Thyroid gland (tissue), 4 donors: ENCODE measurements at regions not wholly inside any gene's neighbourhood (a gene's known extent, or its start where the extent isn't known, plus 50 kb on each side); places are given as distances from the start of the nearest gene placed in this dataset. TPM values are rescaled to one million over a fixed set of nuclear protein-coding genes. Genes with fewer than 3 reads are reported as not detected.

ENCODE experiments used
- DNase-seq, 2 donors: peaks; one replicate each; pipeline ENCODE4 v3.0.0-alpha.2; 2019
- H3K27ac ChIP-seq, 3 donors: fragments of 200-600 bp; sonication (generic); 1 replicate in 2 of 3; 2 replicates in 1 of 3; pipeline ENCODE4 v1.5.1; 2016 to 2019; ENCODE audit warnings: mild to moderate bottlenecking in 1 of 3, moderate library complexity in 1 of 3
- H3K27me3 ChIP-seq: fragments of 200-600 bp; sonication (generic); one replicate; pipeline ENCODE4 v1.5.1; 2019
- H3K36me3 ChIP-seq, 2 donors: fragments of 200-600 bp; sonication (generic); one replicate each; pipeline ENCODE4 v1.5.1; 2016 to 2019
- H3K4me1 ChIP-seq, 2 donors: fragments of 200-600 bp; sonication (generic); one replicate each; pipeline ENCODE4 v1.5.1; 2017 to 2019
- H3K4me3 ChIP-seq, 3 donors: fragments of 200-600 bp; sonication (generic); replicated peaks in 1 of 3; 1 replicate in 2 of 3; 2 replicates in 1 of 3; pipeline ENCODE4 v1.5.1; 2016; ENCODE audit warnings: mild to moderate bottlenecking in 1 of 3
- H3K9me3 ChIP-seq: fragments of 200-600 bp; sonication (generic); one replicate; pipeline ENCODE4 v1.5.1; 2017
- POLR2A ChIP-seq, 2 donors: fragments of 450-650 bp; IDR thresholded peaks; one replicate each; pipeline ENCODE4 v1.6.1; 2017; ENCODE audit warnings: antibody characterized with exemption in 2 of 2, mild to moderate bottlenecking in 2 of 2, moderate library complexity in 1 of 2
- WGBS, 2 donors: methylation state at CpG; one replicate each; pipeline ENCODE4 v1.1.5; 2017; 5-methylcytosine and 5-hydroxymethylcytosine counted together
- intact Hi-C: fragments of 100-400 bp; cut with DNase I; formaldehyde crosslinking; loops from one replicate; pipeline ENCODE4 v1.15.1; 2023
- small RNA-seq: library from RNA; depleted of rRNA; stranded (forward); fragments of <200 nt; gene quantifications from one replicate; pipeline ENCODE3, GENCODE V24; 2016
- TF ChIP-seq, protein P1 (sequence below), 6 experiments: fragments of 200-600 bp in 3 of 6; fragments of 450-650 bp in 3 of 6; sonication (generic) in 3 of 6; IDR thresholded peaks; one replicate each; pipeline ENCODE4 v1.5.1; 2016 to 2019; ENCODE audit warnings: antibody characterized with exemption in 6 of 6, mild to moderate bottlenecking in 2 of 6, inconsistent platforms in 1 of 6, moderate library complexity in 1 of 6

DNA sequence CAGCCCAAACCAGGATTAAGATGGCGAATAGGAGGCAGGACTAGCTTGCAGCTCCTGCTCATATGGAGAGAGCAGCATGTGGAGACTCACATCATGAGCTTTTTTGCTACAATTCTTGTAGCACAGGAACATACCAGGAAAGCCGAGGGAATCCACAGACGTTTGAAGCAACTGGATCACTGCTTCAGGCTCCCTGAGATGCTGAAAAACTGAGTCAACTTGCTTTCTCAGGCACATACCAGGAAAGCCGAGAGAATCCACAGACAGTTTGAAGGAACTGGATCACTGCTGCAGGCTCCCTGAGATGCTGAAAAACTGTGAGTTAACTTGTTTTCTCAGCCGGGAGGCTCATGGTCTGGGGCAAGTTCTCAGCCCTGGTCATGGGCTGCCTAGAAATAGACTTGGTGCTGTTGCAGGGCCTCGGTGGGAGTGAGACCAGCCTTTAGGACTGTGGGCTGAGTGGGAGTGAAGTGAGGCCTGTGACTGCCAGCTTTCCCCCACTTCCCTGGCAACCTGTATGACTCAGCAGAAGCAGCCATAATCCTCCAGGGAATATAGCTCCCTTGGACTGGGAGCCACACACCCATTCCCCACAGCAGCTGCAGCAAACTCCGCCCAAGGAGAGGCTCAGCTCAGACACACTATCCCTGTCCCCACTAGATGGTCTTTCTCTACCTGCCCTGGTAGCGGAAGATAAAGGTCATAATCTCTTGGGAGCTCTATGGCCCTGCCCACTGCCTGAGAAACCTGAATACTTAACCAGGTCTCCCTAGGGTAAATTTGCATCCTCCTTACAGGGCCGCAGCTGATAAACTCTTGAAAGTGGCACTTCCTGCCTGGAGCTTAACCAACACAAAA lies 51.9 kb upstream of the PFN2 start:
- intact Hi-C loops: no loop called here
- WGBS, 2 donors: 79 to 85% methylated on average over 7 to 8 of the region's 9 CpGs
- TF ChIP-seq POLR2A (IDR thresholded peaks at IDR 0.05): no peak
- TF ChIP-seq, protein P1, sequence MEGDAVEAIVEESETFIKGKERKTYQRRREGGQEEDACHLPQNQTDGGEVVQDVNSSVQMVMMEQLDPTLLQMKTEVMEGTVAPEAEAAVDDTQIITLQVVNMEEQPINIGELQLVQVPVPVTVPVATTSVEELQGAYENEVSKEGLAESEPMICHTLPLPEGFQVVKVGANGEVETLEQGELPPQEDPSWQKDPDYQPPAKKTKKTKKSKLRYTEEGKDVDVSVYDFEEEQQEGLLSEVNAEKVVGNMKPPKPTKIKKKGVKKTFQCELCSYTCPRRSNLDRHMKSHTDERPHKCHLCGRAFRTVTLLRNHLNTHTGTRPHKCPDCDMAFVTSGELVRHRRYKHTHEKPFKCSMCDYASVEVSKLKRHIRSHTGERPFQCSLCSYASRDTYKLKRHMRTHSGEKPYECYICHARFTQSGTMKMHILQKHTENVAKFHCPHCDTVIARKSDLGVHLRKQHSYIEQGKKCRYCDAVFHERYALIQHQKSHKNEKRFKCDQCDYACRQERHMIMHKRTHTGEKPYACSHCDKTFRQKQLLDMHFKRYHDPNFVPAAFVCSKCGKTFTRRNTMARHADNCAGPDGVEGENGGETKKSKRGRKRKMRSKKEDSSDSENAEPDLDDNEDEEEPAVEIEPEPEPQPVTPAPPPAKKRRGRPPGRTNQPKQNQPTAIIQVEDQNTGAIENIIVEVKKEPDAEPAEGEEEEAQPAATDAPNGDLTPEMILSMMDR (IDR thresholded peaks at IDR 0.05): no peak
- no peaks in the 10 kb centered on the region for H3K4me1 ChIP-seq
- H3K9me3 ChIP-seq: no peaks in the 10 kb centered on the region
- H3K27ac ChIP-seq: no peak overlapping the region
- DNase-seq: no peak
- no peaks in the 10 kb centered on the region for H3K27me3 ChIP-seq
- H3K36me3 ChIP-seq: no peaks in the 10 kb centered on the region
- no peak overlapping the region for H3K4me3 ChIP-seq

DNA sequence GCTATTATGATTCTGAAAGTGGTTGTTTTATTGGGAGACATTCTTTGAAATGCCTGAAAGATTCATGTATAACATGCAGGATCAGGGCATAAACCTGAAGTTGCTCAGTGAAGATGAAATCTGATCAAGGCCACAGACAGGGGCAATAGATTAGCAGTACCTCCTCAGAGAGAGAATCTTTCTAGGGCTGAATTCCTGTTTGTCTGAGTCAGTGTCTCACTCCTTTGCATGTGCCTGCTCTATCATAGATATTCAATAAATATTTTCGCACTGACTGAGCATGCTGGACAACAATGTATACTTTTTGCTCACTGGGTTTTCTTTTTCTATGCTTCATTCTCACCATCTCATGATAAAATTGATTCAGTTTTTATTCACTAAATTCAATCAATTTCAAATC lies 49.8 kb upstream of the PFN2 start:
- Histone ChIP-seq H3K9me3 (no peaks in the 10 kb centered on the region), H3K36me3 (no peaks in the 10 kb centered on the region), H3K27ac (no peak overlapping the region), H3K27me3 (no peaks in the 10 kb centered on the region), H3K4me3 (no peak overlapping the region), H3K4me1 (no peaks in the 10 kb centered on the region)
- intact Hi-C loops: no loop called here
- no peak for DNase-seq
- TF ChIP-seq, protein P1 (IDR thresholded peaks at IDR 0.05): no peak
- no peak for TF ChIP-seq POLR2A (IDR thresholded peaks at IDR 0.05)
- 91 to 96% methylated on average over 1 of the region's 1 CpG for WGBS, 2 donors

Small RNA genes lying in the stretch of these regions (small RNA-seq; reads per million reads assigned to genes)
- gene RF00004 (not detected), gene RPL32P9 (not detected)
